K562 (cell line): ENCODE measurements at regions not wholly inside any gene's neighbourhood (a gene's known extent, or its start where the extent isn't known, plus 50 kb on each side); places are given as distances from the start of the nearest gene placed in this dataset.

Experiments used
- BRF1 ChIP-seq: IDR thresholded peaks from 3 replicates; pipeline ENCODE4 v1.6.1; 2011; ENCODE audit warnings: borderline replicate concordance, mild to moderate bottlenecking; ENCODE audit not compliant: insufficient read length; ENCODE audit errors: extremely low read depth
- CEBPG ChIP-seq, 3 experiments: fragments of 200-800 bp in 1 of 3; sonication (Bioruptor generic) in 1 of 3; sonication (generic) in 1 of 3; formaldehyde crosslinking in 1 of 3; IDR thresholded peaks in 2 of 3; conservative IDR thresholded peaks in 1 of 3; 2 replicates each; pipeline versions ENCODE4 v1.6.1 to v1.8.0; 2016 to 2022; ENCODE audit warnings: missing compliant biosample characterization in 2 of 3, missing genetic modification characterization in 2 of 3, mild to moderate bottlenecking in 1 of 3, missing genetic modification reagents in 1 of 3
- FOSL1 ChIP-seq: fragments of 200-800 bp; sonication (Bioruptor generic); conservative IDR thresholded peaks from 2 replicates; pipeline ENCODE4 v1.6.1; 2016; ENCODE audit warnings: missing genetic modification characterization, missing compliant biosample characterization
- MAX ChIP-seq: sonication (generic); formaldehyde crosslinking; IDR thresholded peaks from 2 replicates; pipeline ENCODE4 v1.9.0; 2022; ENCODE audit warnings: mild to moderate bottlenecking, missing genetic modification reagents
- MLLT1 ChIP-seq, 2 experiments: fragments of 450-650 bp; IDR thresholded peaks; 2 replicates each; pipeline ENCODE4 v1.6.1; 2016
- NFRKB ChIP-seq: fragments of 450-650 bp; IDR thresholded peaks from 2 replicates; pipeline ENCODE4 v1.6.1; 2016; ENCODE audit warnings: low read depth
- NR2C2 ChIP-seq, 2 experiments: fragments of 200-800 bp in 1 of 2; sonication (Bioruptor generic) in 1 of 2; sonication (generic) in 1 of 2; formaldehyde crosslinking in 1 of 2; IDR thresholded peaks; 2 replicates each; pipeline versions ENCODE4 v1.6.1 to v1.8.0; 2016 to 2022; ENCODE audit warnings: mild to moderate bottlenecking in 1 of 2, missing compliant biosample characterization in 1 of 2, missing genetic modification characterization in 1 of 2, missing genetic modification reagents in 1 of 2
- VEZF1 ChIP-seq: fragments of 200-800 bp; sonication (Bioruptor generic); IDR thresholded peaks from 2 replicates; pipeline ENCODE4 v1.6.1; 2017; ENCODE audit warnings: missing genetic modification characterization, missing compliant biosample characterization
- ZNF384 ChIP-seq: IDR thresholded peaks from 2 replicates; pipeline ENCODE4 v1.6.1; 2012; ENCODE audit warnings: low read depth, low read length, improper control_type of control experiment
- ZNF407 ChIP-seq: fragments of 450-650 bp; IDR thresholded peaks from 2 replicates; pipeline ENCODE4 v1.6.1; 2016; ENCODE audit warnings: low read depth
- ZNF740 ChIP-seq, 3 experiments: fragments of 200-800 bp in 1 of 3; sonication (Bioruptor generic) in 1 of 3; sonication (generic) in 1 of 3; formaldehyde crosslinking in 1 of 3; IDR thresholded peaks; 2 replicates each; pipeline versions ENCODE4 v1.6.1 to v1.8.0; 2016 to 2022; ENCODE audit warnings: mild to moderate bottlenecking in 2 of 3, missing compliant biosample characterization in 2 of 3, missing genetic modification characterization in 2 of 3, missing genetic modification reagents in 1 of 3

GRCh38 chr3:171977860-171978259 is 61.5 kb upstream of the FNDC3B start (continued):
- TF ChIP-seq ZNF407 (no peak), CEBPG (CRISPR knock-in tag; IDR thresholded peaks at IDR 0.05) (peak; percentile 81), CEBPG (tag; conservative IDR thresholded peaks at IDR 0.05 in 1 of 2, IDR thresholded peaks at IDR 0.05 in 1 of 2) (peak in 1 of 2 experiments; percentile 93; a peak in 3 of 4 replicates), MLLT1 (IDR thresholded peaks at IDR 0.05) (no peak), NR2C2 (CRISPR knock-in tag; IDR thresholded peaks at IDR 0.05) (no peak), NR2C2 (tag; IDR thresholded peaks at IDR 0.05) (peak; percentile 71), BRF1 (no peak), VEZF1 (no peak), NFRKB (no peak), FOSL1 (tag) (peak; percentile 54), ZNF384 (no peak), ZNF740 (CRISPR knock-in tag; IDR thresholded peaks at IDR 0.05) (no peak), ZNF740 (tag; IDR thresholded peaks at IDR 0.05) (no peak), MAX (no peak)
